Transverse colon (tissue), 4 donors: ENCODE measurements at regions not wholly inside any gene's neighbourhood (a gene's known extent, or its start where the extent isn't known, plus 50 kb on each side); places are given as distances from the start of the nearest gene placed in this dataset.
A peak's percentile ranks its signal among the peaks of the same experiment; 100 is the strongest.

Source experiments
- DNase-seq: peaks from one replicate; pipeline ENCODE4 v3.0.0-alpha.2; 2019
- H3K27ac ChIP-seq, 4 donors: fragments of 200-600 bp; sonication (generic); 2 replicates each; pipeline ENCODE4 v1.5.1; 2016 to 2018; ENCODE audit warnings: inconsistent platforms in 4 of 4
- H3K27me3 ChIP-seq: fragments of 200-600 bp; sonication (generic); 2 replicates; pipeline ENCODE4 v1.5.1; 2017; ENCODE audit warnings: inconsistent platforms
- H3K36me3 ChIP-seq, 4 donors: fragments of 200-600 bp; sonication (generic); 2 replicates each; pipeline ENCODE4 v1.5.1; 2017 to 2019; ENCODE audit warnings: inconsistent platforms in 4 of 4
- H3K4me1 ChIP-seq, 4 donors: fragments of 200-600 bp; sonication (generic); 2 replicates each; pipeline ENCODE4 v1.5.1; 2017 to 2020; ENCODE audit warnings: inconsistent platforms in 4 of 4
- H3K4me3 ChIP-seq, 4 donors: fragments of 200-600 bp; sonication (generic); 1 replicate in 1 of 4; 2 replicates in 3 of 4; pipeline versions ENCODE4 v1.5.1 to v1.6.1; 2017 to 2019; ENCODE audit warnings: inconsistent platforms in 4 of 4
- H3K9me3 ChIP-seq, 2 donors: fragments of 200-600 bp; sonication (generic); 2 replicates each; pipeline ENCODE4 v1.5.1; 2017 to 2019; ENCODE audit warnings: inconsistent platforms in 2 of 2
- CTCF ChIP-seq, 5 experiments: fragments of 200-600 bp in 3 of 5; fragments of 450-650 bp in 2 of 5; sonication (generic) in 3 of 5; IDR thresholded peaks; 1 replicate in 2 of 5; 2 replicates in 3 of 5; pipeline ENCODE4 v1.5.1; 2016 to 2017; ENCODE audit warnings: antibody characterized with exemption in 5 of 5, inconsistent platforms in 3 of 5, mild to moderate bottlenecking in 2 of 5, moderate library complexity in 1 of 5
- EP300 ChIP-seq: sonication (generic); formaldehyde crosslinking; IDR thresholded peaks from one replicate; pipeline ENCODE4 v1.6.1; 2017; ENCODE audit warnings: antibody characterized with exemption, low read depth
- POLR2A ChIP-seq: fragments of 450-650 bp; IDR thresholded peaks from one replicate; pipeline ENCODE4 v1.6.1; 2016; ENCODE audit warnings: antibody characterized with exemption, mild to moderate bottlenecking, moderate library complexity
- POLR2AphosphoS5 ChIP-seq, 3 donors: sonication (generic); formaldehyde crosslinking; IDR thresholded peaks; one replicate each; pipeline ENCODE4 v1.6.1; 2016; ENCODE audit warnings: antibody characterized with exemption in 3 of 3
- WGBS, 2 donors: methylation state at CpG; one replicate each; pipeline ENCODE4 v1.1.5; 2018; ENCODE audit warnings: low coverage in 1 of 2; 5-methylcytosine and 5-hydroxymethylcytosine counted together
- in situ Hi-C, 4 donors: fragments of 200-750 bp; cut with MboI; loops; one replicate each; pipeline versions ENCODE4 v1.15.0 to v1.15.1; 2017; ENCODE audit warnings: low sequenced_read_pairs in 3 of 4, low pct_ligation_motif_present in 1 of 4, low pct_unique_long_range_greater_than_20kb in 1 of 4
- intact Hi-C: fragments of 100-400 bp; cut with DNase I; formaldehyde crosslinking; loops from one replicate; pipeline ENCODE4 v1.15.1; 2023; ENCODE audit warnings: low total_unique reads

GRCh38 chr7:129366-130221 lies 62.8 kb upstream of the FAM20C start:
- in situ Hi-C loops = no loop called here
- TF ChIP-seq CTCF (IDR thresholded peaks at IDR 0.05) (no peak), EP300 (no peak), POLR2AphosphoS5 (IDR thresholded peaks at IDR 0.05) (no peak), POLR2A (no peak)
- peaks cover 0 to 20% (median 2%) of the 10 kb centered on the region in 4 donors for H3K4me1 ChIP-seq
- no peaks in the 10 kb centered on the region for H3K9me3 ChIP-seq
- WGBS, 2 donors = 58 to 64% methylated on average over 7 to 22 of the region's 22 CpGs
- no peak for DNase-seq
- no peaks in the 10 kb centered on the region for H3K36me3 ChIP-seq
- H3K4me3 ChIP-seq = no peak overlapping the region
- peak overlapping the region; percentile 30 to 70 (median 52) for H3K27ac ChIP-seq
- intact Hi-C loops = no loop called here
- no peaks in the 10 kb centered on the region for H3K27me3 ChIP-seq

- no peak for DNase-seq
- Histone ChIP-seq H3K27ac (peak overlapping the region in 3 of 4 donors; percentile 51 to 70 (median 52)), H3K9me3 (no peaks in the 10 kb centered on the region), H3K4me1 (peaks cover 0 to 20% (median 2%) of the 10 kb centered on the region in 4 donors), H3K27me3 (no peaks in the 10 kb centered on the region), H3K4me3 (no peak overlapping the region), H3K36me3 (no peaks in the 10 kb centered on the region)
- no peak for TF ChIP-seq POLR2AphosphoS5 (IDR thresholded peaks at IDR 0.05)
- TF ChIP-seq POLR2A = no peak
- TF ChIP-seq EP300 = no peak
- TF ChIP-seq CTCF (IDR thresholded peaks at IDR 0.05) = no peak
- 67 to 90% methylated on average over 2 to 7 of the region's 7 CpGs for WGBS, 2 donors
- in situ Hi-C loops (no loop called here), intact Hi-C loops (no loop called here)
Observed at GRCh38 chr7:130222-130572, 62.2 kb upstream of the FAM20C start.

- Histone ChIP-seq H3K4me3 (no peak overlapping the region), H3K36me3 (no peaks in the 10 kb centered on the region), H3K4me1 (peaks cover 0 to 20% (median 2%) of the 10 kb centered on the region in 4 donors), H3K27ac (peak overlapping the region in 1 of 4 donors; percentile 47), H3K9me3 (no peaks in the 10 kb centered on the region), H3K27me3 (no peaks in the 10 kb centered on the region)
- intact Hi-C loops (no loop called here), in situ Hi-C loops (no loop called here)
- TF ChIP-seq CTCF (IDR thresholded peaks at IDR 0.05) (no peak), EP300 (no peak), POLR2AphosphoS5 (IDR thresholded peaks at IDR 0.05) (no peak), POLR2A (no peak)
- DNase-seq = no peak
- 67 to 70% methylated on average over 2 to 19 of the region's 19 CpGs for WGBS, 2 donors
Observed at GRCh38 chr7:130875-131780, 61.2 kb upstream of the FAM20C start.

- DNase-seq = peak; percentile 38
- no peaks in the 10 kb centered on the region for H3K36me3 ChIP-seq
- no peak for TF ChIP-seq POLR2AphosphoS5 (IDR thresholded peaks at IDR 0.05)
- no peak for TF ChIP-seq CTCF (IDR thresholded peaks at IDR 0.05)
- no peak for TF ChIP-seq EP300
- TF ChIP-seq POLR2A = no peak
- in situ Hi-C loops = no loop called here
- intact Hi-C loops = no loop called here
- H3K4me3 ChIP-seq = no peak overlapping the region
- WGBS, 2 donors = 77% methylated on average over 20 of the region's 21 CpGs; no CpG with 5 or more reads in 1 of the 2 donors
- H3K27me3 ChIP-seq = no peaks in the 10 kb centered on the region
- peak overlapping the region in 1 of 4 donors; percentile 47 for H3K27ac ChIP-seq
- H3K9me3 ChIP-seq = no peaks in the 10 kb centered on the region
- H3K4me1 ChIP-seq = peaks cover 0 to 20% (median 2%) of the 10 kb centered on the region in 4 donors
Observed at GRCh38 chr7:131781-132482, 60.4 kb upstream of the FAM20C start.
